ENCODE measurements at regions not wholly inside any gene's neighbourhood (a gene's known extent, or its start where the extent isn't known, plus 50 kb on each side); places are given as distances from the start of the nearest gene placed in this dataset.

GRCh38 chr4:140316799-140317198 lies 56.6 kb upstream of the SCOC start:
- Histone ChIP-seq H3K27ac (ENCODE audit: low read depth in 1 of 2, low read length in 1 of 2) (no peak overlapping the region), H3K9me3 (ENCODE audit: control insufficient read depth in 2 of 2, insufficient read depth in 1 of 2, low read length in 1 of 2) (no peaks in the 10 kb centered on the region), H3K4me3 (ENCODE audit: low read length in 2 of 2) (no peak overlapping the region), H3K36me3 (ENCODE audit: control insufficient read depth in 2 of 2, insufficient read depth in 2 of 2, low read length in 1 of 2) (no peaks in the 10 kb centered on the region), H3K4me1 (ENCODE audit: control insufficient read depth in 2 of 2, insufficient read depth in 2 of 2, low read length in 2 of 2) (no peaks in the 10 kb centered on the region), H3K27me3 (ENCODE audit: control insufficient read depth in 2 of 2, insufficient read depth in 1 of 2, low read length in 1 of 2) (no peaks in the 10 kb centered on the region)
- DNase-seq (ENCODE audit: low read depth in 6 of 9, low spot score in 9 of 9) = no peak
- 98% methylated on average over 5 of the region's 5 CpGs for WGBS

- WGBS = 94% methylated on average over 2 of the region's 2 CpGs
- no peak overlapping the region for H3K27ac ChIP-seq (ENCODE audit: low read depth in 1 of 2, low read length in 1 of 2)
- no peak overlapping the region for H3K4me3 ChIP-seq (ENCODE audit: low read length in 2 of 2)
- no peak for DNase-seq (ENCODE audit: low read depth in 6 of 9, low spot score in 9 of 9)
- no peaks in the 10 kb centered on the region for H3K4me1 ChIP-seq (ENCODE audit: control insufficient read depth in 2 of 2, insufficient read depth in 2 of 2, low read length in 2 of 2)
- no peaks in the 10 kb centered on the region for H3K9me3 ChIP-seq (ENCODE audit: control insufficient read depth in 2 of 2, insufficient read depth in 1 of 2, low read length in 1 of 2)
- no peaks in the 10 kb centered on the region for H3K27me3 ChIP-seq (ENCODE audit: control insufficient read depth in 2 of 2, insufficient read depth in 1 of 2, low read length in 1 of 2)
- no peaks in the 10 kb centered on the region for H3K36me3 ChIP-seq (ENCODE audit: control insufficient read depth in 2 of 2, insufficient read depth in 2 of 2, low read length in 1 of 2)
Measured at GRCh38 chr4:140315970-140316369, 57.5 kb upstream of the SCOC start.

- H3K4me1 ChIP-seq (ENCODE audit: control insufficient read depth in 2 of 2, insufficient read depth in 2 of 2, low read length in 2 of 2) = no peaks in the 10 kb centered on the region
- no peak for DNase-seq (ENCODE audit: low read depth in 6 of 9, low spot score in 9 of 9)
- H3K27me3 ChIP-seq (ENCODE audit: control insufficient read depth in 2 of 2, insufficient read depth in 1 of 2, low read length in 1 of 2) = no peaks in the 10 kb centered on the region
- WGBS = 92% methylated on average over 2 of the region's 2 CpGs
- no peaks in the 10 kb centered on the region for H3K9me3 ChIP-seq (ENCODE audit: control insufficient read depth in 2 of 2, insufficient read depth in 1 of 2, low read length in 1 of 2)
- H3K4me3 ChIP-seq (ENCODE audit: low read length in 2 of 2) = no peak overlapping the region
- no peak overlapping the region for H3K27ac ChIP-seq (ENCODE audit: low read depth in 1 of 2, low read length in 1 of 2)
- no peaks in the 10 kb centered on the region for H3K36me3 ChIP-seq (ENCODE audit: control insufficient read depth in 2 of 2, insufficient read depth in 2 of 2, low read length in 1 of 2)
Measured at GRCh38 chr4:140315438-140315837, 58.0 kb upstream of the SCOC start.

- Histone ChIP-seq H3K4me1 (ENCODE audit: control insufficient read depth in 2 of 2, insufficient read depth in 2 of 2, low read length in 2 of 2) (no peaks in the 10 kb centered on the region), H3K36me3 (ENCODE audit: control insufficient read depth in 2 of 2, insufficient read depth in 2 of 2, low read length in 1 of 2) (no peaks in the 10 kb centered on the region), H3K9me3 (ENCODE audit: control insufficient read depth in 2 of 2, insufficient read depth in 1 of 2, low read length in 1 of 2) (no peaks in the 10 kb centered on the region), H3K4me3 (ENCODE audit: low read length in 2 of 2) (no peak overlapping the region), H3K27me3 (ENCODE audit: control insufficient read depth in 2 of 2, insufficient read depth in 1 of 2, low read length in 1 of 2) (no peaks in the 10 kb centered on the region), H3K27ac (ENCODE audit: low read depth in 1 of 2, low read length in 1 of 2) (no peak overlapping the region)
- WGBS = 97% methylated on average over 1 of the region's 1 CpG
- DNase-seq (ENCODE audit: low read depth in 6 of 9, low spot score in 9 of 9) = no peak
Measured at GRCh38 chr4:140315019-140315418, 58.4 kb upstream of the SCOC start.

- no peaks in the 10 kb centered on the region for H3K9me3 ChIP-seq (ENCODE audit: control insufficient read depth in 2 of 2, insufficient read depth in 1 of 2, low read length in 1 of 2)
- 51% methylated on average over 2 of the region's 2 CpGs for WGBS
- DNase-seq (ENCODE audit: low read depth in 6 of 9, low spot score in 9 of 9) = no peak
- no peak overlapping the region for H3K4me3 ChIP-seq (ENCODE audit: low read length in 2 of 2)
- no peaks in the 10 kb centered on the region for H3K27me3 ChIP-seq (ENCODE audit: control insufficient read depth in 2 of 2, insufficient read depth in 1 of 2, low read length in 1 of 2)
- H3K36me3 ChIP-seq (ENCODE audit: control insufficient read depth in 2 of 2, insufficient read depth in 2 of 2, low read length in 1 of 2) = no peaks in the 10 kb centered on the region
- H3K27ac ChIP-seq (ENCODE audit: low read depth in 1 of 2, low read length in 1 of 2) = no peak overlapping the region
- H3K4me1 ChIP-seq (ENCODE audit: control insufficient read depth in 2 of 2, insufficient read depth in 2 of 2, low read length in 2 of 2) = no peaks in the 10 kb centered on the region
Measured at GRCh38 chr4:140312100-140312499, 61.3 kb upstream of the SCOC start.

- no peak for DNase-seq (ENCODE audit: low read depth in 6 of 9, low spot score in 9 of 9)
- Histone ChIP-seq H3K4me3 (ENCODE audit: low read length in 2 of 2) (no peak overlapping the region), H3K4me1 (ENCODE audit: control insufficient read depth in 2 of 2, insufficient read depth in 2 of 2, low read length in 2 of 2) (no peaks in the 10 kb centered on the region), H3K27ac (ENCODE audit: low read depth in 1 of 2, low read length in 1 of 2) (no peak overlapping the region), H3K9me3 (ENCODE audit: control insufficient read depth in 2 of 2, insufficient read depth in 1 of 2, low read length in 1 of 2) (no peaks in the 10 kb centered on the region), H3K27me3 (ENCODE audit: control insufficient read depth in 2 of 2, insufficient read depth in 1 of 2, low read length in 1 of 2) (no peaks in the 10 kb centered on the region), H3K36me3 (ENCODE audit: control insufficient read depth in 2 of 2, insufficient read depth in 2 of 2, low read length in 1 of 2) (no peaks in the 10 kb centered on the region)
Measured at GRCh38 chr4:140311257-140311835, 62.1 kb upstream of the SCOC start.

- Histone ChIP-seq H3K4me1 (ENCODE audit: control insufficient read depth in 2 of 2, insufficient read depth in 2 of 2, low read length in 2 of 2) (no peaks in the 10 kb centered on the region), H3K4me3 (ENCODE audit: low read length in 2 of 2) (no peak overlapping the region), H3K36me3 (ENCODE audit: control insufficient read depth in 2 of 2, insufficient read depth in 2 of 2, low read length in 1 of 2) (no peaks in the 10 kb centered on the region), H3K27me3 (ENCODE audit: control insufficient read depth in 2 of 2, insufficient read depth in 1 of 2, low read length in 1 of 2) (no peaks in the 10 kb centered on the region), H3K27ac (ENCODE audit: low read depth in 1 of 2, low read length in 1 of 2) (no peak overlapping the region), H3K9me3 (ENCODE audit: control insufficient read depth in 2 of 2, insufficient read depth in 1 of 2, low read length in 1 of 2) (no peaks in the 10 kb centered on the region)
- DNase-seq (ENCODE audit: low read depth in 6 of 9, low spot score in 9 of 9) = no peak
- 96% methylated on average over 1 of the region's 1 CpG for WGBS
Measured at GRCh38 chr4:140309124-140309870, 64.1 kb upstream of the SCOC start.

GRCh38 chr4:140308366-140309123 lies 64.9 kb upstream of the SCOC start:
- Histone ChIP-seq H3K36me3 (ENCODE audit: control insufficient read depth in 2 of 2, insufficient read depth in 2 of 2, low read length in 1 of 2) (no peaks in the 10 kb centered on the region), H3K4me3 (ENCODE audit: low read length in 2 of 2) (no peak overlapping the region), H3K27me3 (ENCODE audit: control insufficient read depth in 2 of 2, insufficient read depth in 1 of 2, low read length in 1 of 2) (no peaks in the 10 kb centered on the region), H3K4me1 (ENCODE audit: control insufficient read depth in 2 of 2, insufficient read depth in 2 of 2, low read length in 2 of 2) (no peaks in the 10 kb centered on the region), H3K27ac (ENCODE audit: low read depth in 1 of 2, low read length in 1 of 2) (peak overlapping the region; percentile 0 to 46), H3K9me3 (ENCODE audit: control insufficient read depth in 2 of 2, insufficient read depth in 1 of 2, low read length in 1 of 2) (no peaks in the 10 kb centered on the region)
- 89% methylated on average over 11 of the region's 11 CpGs for WGBS
- peak in 2 of 9 donors; percentile 7 to 18 for DNase-seq (ENCODE audit: low read depth in 6 of 9, low spot score in 9 of 9)

- Histone ChIP-seq H3K27me3 (ENCODE audit: control insufficient read depth in 2 of 2, insufficient read depth in 1 of 2, low read length in 1 of 2) (no peaks in the 10 kb centered on the region), H3K36me3 (ENCODE audit: control insufficient read depth in 2 of 2, insufficient read depth in 2 of 2, low read length in 1 of 2) (no peaks in the 10 kb centered on the region), H3K27ac (ENCODE audit: low read depth in 1 of 2, low read length in 1 of 2) (no peak overlapping the region), H3K9me3 (ENCODE audit: control insufficient read depth in 2 of 2, insufficient read depth in 1 of 2, low read length in 1 of 2) (no peaks in the 10 kb centered on the region), H3K4me1 (ENCODE audit: control insufficient read depth in 2 of 2, insufficient read depth in 2 of 2, low read length in 2 of 2) (no peaks in the 10 kb centered on the region), H3K4me3 (ENCODE audit: low read length in 2 of 2) (no peak overlapping the region)
- DNase-seq (ENCODE audit: low read depth in 6 of 9, low spot score in 9 of 9) = no peak
- 97% methylated on average over 3 of the region's 3 CpGs for WGBS
Measured at GRCh38 chr4:140305053-140305452, 68.4 kb upstream of the SCOC start.
